LNCAP (cell line): ENCODE measurements at regions not wholly inside any gene's neighbourhood (a gene's known extent, or its start where the extent isn't known, plus 50 kb on each side); places are given as distances from the start of the nearest gene placed in this dataset.

ENCODE experiments used
- CTCF ChIP-seq: fragments of 450-650 bp; IDR thresholded peaks from 2 replicates; pipeline ENCODE4 v1.5.1; 2017; ENCODE audit warnings: mild to moderate bottlenecking

- TF ChIP-seq CTCF: no peak
Measured at GRCh38 chr7:121449329-121449728, 53.2 kb upstream of the FAM3C start.

- TF ChIP-seq CTCF: no peak
Measured at GRCh38 chr7:121448429-121448828, 52.3 kb upstream of the FAM3C start.

GRCh38 chr7:121447911-121448300, 51.8 kb upstream of the FAM3C start:
- TF ChIP-seq CTCF: no peak

- TF ChIP-seq CTCF: no peak
Measured at GRCh38 chr7:121447243-121447910, 51.3 kb upstream of the FAM3C start.

GRCh38 chr7:121446526-121446925, 50.4 kb upstream of the FAM3C start:
- no peak for TF ChIP-seq CTCF
